Activated CD4-positive, alpha-beta T cell treated with anti-CD3 and anti-CD28 coated beads, Interleukin-2, amount 10 ng/mL, durations not matched to agents 7 days and 5 days (primary cell): ENCODE measurements at regions not wholly inside any gene's neighbourhood (a gene's known extent, or its start where the extent isn't known, plus 50 kb on each side); places are given as distances from the start of the nearest gene placed in this dataset.

Source experiments
- CTCF ChIA-PET: fragments of 350-600 bp; sonication (Branson Sonifier 250); formaldehyde crosslinking; loops from one replicate; lab custom pipeline; 2021; ENCODE audit warnings: antibody characterized with exemption; lab: Charles Lee
- POLR2A ChIA-PET: fragments of 350-600 bp; sonication (Branson Sonifier 250); formaldehyde crosslinking; loops from one replicate; lab custom pipeline; 2021; ENCODE audit warnings: antibody characterized with exemption; lab: Charles Lee
- DNase-seq: peaks from one replicate; pipeline ENCODE4 v3.0.0-alpha.2; 2020
- H3K27ac Mint-ChIP-seq: one replicate; pipeline ENCODE4 v1.8.0; 2021; ENCODE audit warnings: mild to moderate bottlenecking, moderate library complexity, mixed read lengths
- H3K27me3 Mint-ChIP-seq: one replicate; pipeline ENCODE4 v1.8.0; 2021; ENCODE audit warnings: mixed read lengths
- H3K36me3 Mint-ChIP-seq: one replicate; pipeline ENCODE4 v1.8.0; 2021; ENCODE audit warnings: low read depth, mixed read lengths
- H3K4me1 Mint-ChIP-seq: one replicate; pipeline ENCODE4 v1.8.0; 2021; ENCODE audit warnings: mixed read lengths
- H3K4me3 Mint-ChIP-seq: one replicate; pipeline ENCODE4 v1.8.0; 2021; ENCODE audit warnings: mild to moderate bottlenecking, moderate library complexity, mixed read lengths
- H3K9me3 Mint-ChIP-seq: one replicate; pipeline ENCODE4 v1.8.0; 2021; ENCODE audit warnings: mixed read lengths

DNA sequence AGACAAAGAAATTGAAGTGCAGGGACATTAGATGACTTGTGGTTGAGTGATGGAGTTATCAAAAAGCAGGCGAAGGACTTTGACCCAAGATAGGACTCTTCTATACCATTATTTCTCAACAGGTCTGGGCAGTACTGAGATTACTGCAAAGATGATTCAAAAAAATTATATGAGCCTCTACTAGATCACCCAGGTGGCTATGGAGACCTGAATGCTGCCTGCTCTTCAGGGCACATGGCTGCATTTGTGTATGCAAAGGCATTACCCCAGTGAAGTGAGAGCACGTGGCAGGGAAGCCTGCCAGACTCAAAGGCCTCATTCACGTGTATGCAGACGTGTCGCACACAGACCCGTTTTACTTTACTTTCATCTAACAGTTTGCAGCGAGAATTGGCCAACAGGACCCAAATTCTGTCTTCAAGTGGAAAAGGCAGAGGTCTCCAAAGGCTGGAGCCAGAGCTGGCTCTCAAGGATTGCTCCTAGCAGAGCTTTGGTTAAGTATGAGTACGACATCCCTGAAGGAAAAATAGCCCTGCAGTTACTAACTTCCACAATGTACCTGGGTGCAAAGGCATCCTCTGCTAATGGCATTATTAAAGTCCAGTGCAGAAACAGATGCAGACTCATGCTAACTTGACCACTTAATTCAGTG lies 113.8 kb upstream of the ARMC2 start:
- DNase-seq, result no peak
- POLR2A ChIA-PET, result no interaction called here
- Mint-ChIP-seq H3K4me3 (no peak overlapping the region), H3K36me3 (no peaks in the 10 kb centered on the region), H3K4me1 (no peaks in the 10 kb centered on the region), H3K27ac (no peak overlapping the region), H3K9me3 (no peaks in the 10 kb centered on the region), H3K27me3 (peaks cover 4% of the 10 kb centered on the region)
- CTCF ChIA-PET, result interaction anchor here (0.5 kb wide), 1 partner anchor 643 kb away, joined by 3 read pairs; no protein-coding TSS in a partner anchor

DNA sequence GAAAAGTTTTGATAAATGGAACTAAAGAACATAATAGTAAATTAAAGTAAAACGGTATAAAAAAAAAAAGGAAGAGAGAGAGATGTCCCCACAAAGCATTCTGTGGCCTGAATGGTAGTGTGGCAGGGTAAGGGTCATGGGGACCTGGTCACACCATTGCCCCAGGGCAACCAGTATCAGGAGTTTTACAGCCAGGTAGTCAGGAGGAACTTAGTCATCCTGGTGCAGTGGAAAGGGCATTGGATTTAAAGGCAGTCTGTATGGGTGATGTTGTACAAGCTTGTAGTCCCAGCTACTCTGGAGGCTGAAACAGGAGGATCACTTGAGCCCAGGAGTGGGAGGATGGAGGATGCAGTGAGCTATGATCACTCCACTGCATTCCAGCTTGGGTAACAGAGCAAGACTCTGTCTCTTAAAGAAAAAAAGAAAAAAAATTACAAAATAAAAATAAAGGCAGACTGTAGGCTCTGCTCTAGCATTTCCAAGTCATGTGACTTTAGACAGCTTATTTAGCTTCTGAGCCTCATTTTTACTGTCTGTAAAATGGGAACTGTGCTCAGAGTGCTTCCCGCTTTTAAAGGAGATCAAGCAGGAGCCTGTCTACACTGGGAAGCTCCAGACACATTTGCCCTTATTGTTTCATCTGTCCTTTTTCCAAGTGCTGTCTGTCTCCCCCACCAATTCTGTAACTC lies 112.8 kb upstream of the ARMC2 start:
- Mint-ChIP-seq H3K4me3 (no peak overlapping the region), H3K4me1 (no peaks in the 10 kb centered on the region), H3K36me3 (no peaks in the 10 kb centered on the region), H3K9me3 (no peaks in the 10 kb centered on the region), H3K27ac (no peak overlapping the region), H3K27me3 (peaks cover 6% of the 10 kb centered on the region)
- DNase-seq, result no peak
- POLR2A ChIA-PET, result no interaction called here
- CTCF ChIA-PET, result interaction anchor here (0.6 to 0.8 kb wide), 2 partner anchors 557 to 626 kb away, joined by 4 to 5 read pairs; no protein-coding TSS in a partner anchor

DNA sequence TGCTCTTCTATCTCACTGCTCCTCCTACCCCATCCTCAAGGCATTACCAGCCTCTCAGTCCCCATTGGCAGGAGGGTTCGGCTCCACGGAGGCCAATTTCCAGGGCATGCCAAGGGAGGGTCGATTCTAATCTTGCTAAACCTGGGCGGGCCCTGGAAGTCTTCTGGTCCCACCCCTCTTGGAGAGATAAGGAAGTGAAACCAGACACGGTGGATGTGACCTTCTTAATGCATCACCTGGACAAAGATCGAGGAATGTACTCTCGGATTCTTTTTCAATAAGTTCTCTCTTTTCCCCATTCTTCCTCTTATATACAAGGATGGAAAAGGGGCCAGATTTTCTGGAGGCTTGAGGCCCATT lies 112.2 kb upstream of the ARMC2 start:
- POLR2A ChIA-PET, result no interaction called here

DNA sequence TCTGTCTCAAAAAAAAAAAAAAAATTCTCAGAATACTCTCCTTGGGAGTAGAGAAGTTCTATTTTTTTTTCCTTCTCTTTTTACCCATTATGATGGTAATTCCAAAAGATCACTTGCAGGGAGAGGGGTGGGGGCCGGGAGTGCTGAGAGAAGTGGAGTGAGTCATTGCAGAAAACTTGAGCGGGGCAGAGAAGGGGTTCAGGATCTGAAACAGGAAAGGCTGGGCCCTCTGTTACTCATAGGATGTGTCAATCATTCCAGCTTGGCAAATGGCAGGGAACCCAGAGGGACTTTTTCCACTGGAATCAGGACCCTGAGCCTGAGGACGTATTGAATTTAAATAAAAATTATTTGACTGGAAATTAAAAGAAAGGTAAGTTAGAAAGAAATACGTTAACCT lies 111.4 kb upstream of the ARMC2 start:
- POLR2A ChIA-PET, result no interaction called here
- no peaks in the 10 kb centered on the region for H3K4me1 Mint-ChIP-seq
- peaks cover 7% of the 10 kb centered on the region for H3K27me3 Mint-ChIP-seq
- no peak for DNase-seq
- H3K27ac Mint-ChIP-seq, result no peak overlapping the region
- no peak overlapping the region for H3K4me3 Mint-ChIP-seq
- H3K9me3 Mint-ChIP-seq, result no peaks in the 10 kb centered on the region
- CTCF ChIA-PET, result no interaction called here
- no peaks in the 10 kb centered on the region for H3K36me3 Mint-ChIP-seq

More for the DNA sequence above, 112.2 kb upstream of the ARMC2 start:
- CTCF ChIA-PET, result interaction anchor here (0.8 kb wide), 1 partner anchor 556 kb away, joined by 4 read pairs; no protein-coding TSS in a partner anchor
- Mint-ChIP-seq H3K36me3 (no peaks in the 10 kb centered on the region), H3K4me1 (no peaks in the 10 kb centered on the region), H3K27me3 (peaks cover 6% of the 10 kb centered on the region), H3K4me3 (no peak overlapping the region), H3K27ac (no peak overlapping the region), H3K9me3 (no peaks in the 10 kb centered on the region)
- no peak for DNase-seq

DNA sequence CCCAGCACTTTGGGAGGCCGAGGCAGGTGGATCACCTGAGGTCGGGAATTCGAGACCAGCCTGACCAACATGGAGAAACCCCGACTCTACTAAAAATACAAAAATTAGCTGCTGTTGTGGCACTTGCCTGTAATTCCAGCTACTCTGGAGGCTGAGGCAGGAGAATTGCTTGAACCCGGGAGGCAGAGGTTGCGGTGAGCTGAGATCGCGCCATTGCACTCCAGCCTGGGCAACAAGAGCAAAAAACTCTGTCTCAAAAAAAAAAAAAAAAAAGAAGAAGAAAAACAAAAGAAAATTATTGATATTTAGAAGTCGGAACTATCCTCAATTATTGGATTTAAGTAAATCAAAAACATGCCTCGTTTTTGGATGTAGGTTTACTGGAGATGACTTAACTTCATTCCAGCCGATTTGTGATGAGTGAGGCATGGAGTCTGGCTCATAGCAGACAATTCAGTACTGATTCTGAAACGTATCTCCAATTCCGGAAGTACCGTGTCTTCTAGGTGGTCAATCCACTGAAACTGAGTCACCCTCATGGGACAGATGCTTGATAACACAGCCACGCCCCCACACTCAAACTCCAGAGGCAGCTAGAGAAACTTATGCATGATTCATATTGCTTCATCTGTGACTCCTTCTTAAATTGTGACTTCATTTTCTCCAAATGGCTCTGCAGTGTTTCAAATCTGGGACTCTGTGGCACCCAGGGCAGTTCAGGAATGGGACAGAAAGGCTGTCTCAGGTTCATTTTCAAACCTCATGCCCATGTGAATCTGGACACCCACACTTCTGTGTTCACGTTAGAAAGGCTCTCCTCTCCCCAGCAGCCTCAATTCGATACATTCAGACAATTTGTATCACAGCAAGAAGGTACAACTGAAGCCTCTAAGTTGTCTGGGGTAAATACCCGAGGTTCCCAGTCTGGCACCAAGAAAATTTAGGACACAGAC lies 110.4 kb upstream of the ARMC2 start:
- POLR2A ChIA-PET, result no interaction called here
- Mint-ChIP-seq H3K4me3 (no peak overlapping the region), H3K27ac (no peak overlapping the region)

DNA sequence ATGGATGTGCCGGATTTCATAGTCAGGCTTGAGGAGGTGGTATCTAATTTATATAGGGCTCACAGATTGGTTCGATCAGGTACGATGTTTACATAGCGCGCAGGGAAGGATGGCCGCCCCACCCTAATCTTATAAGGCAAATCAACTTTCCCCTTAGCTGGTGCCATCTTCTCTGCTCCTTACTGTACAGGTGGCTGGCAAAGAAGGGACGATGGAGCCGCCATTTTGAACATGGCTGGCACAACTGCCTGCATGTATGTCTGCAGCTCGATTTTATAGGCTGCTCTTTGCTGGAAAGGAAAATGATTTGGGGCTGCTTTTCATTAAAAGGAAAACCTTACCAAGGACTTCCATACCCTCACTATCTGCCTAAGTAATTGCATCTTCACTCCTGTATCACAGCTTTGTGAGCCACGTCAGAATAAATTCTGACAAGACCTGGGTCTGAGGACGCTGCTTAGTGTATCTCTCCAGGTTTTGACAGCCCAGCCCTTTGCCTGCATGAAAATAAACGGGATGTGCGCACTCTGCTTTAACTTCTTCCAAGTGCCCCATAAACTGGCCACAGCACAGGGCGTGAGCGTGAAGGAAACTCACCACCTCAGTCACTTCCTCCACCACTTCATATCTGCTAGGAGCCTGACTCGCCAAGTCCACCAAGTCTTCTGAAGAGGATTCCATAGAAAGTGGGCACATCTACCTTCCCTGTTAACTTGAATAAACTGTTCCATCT lies 109.4 kb upstream of the ARMC2 start:
- Mint-ChIP-seq H3K9me3 (no peaks in the 10 kb centered on the region), H3K4me1 (no peaks in the 10 kb centered on the region), H3K36me3 (no peaks in the 10 kb centered on the region), H3K4me3 (no peak overlapping the region), H3K27ac (no peak overlapping the region), H3K27me3 (peaks cover 8% of the 10 kb centered on the region)
- ChIA-PET POLR2A (no interaction called here), CTCF (interaction anchor here (1.2 kb wide), 1 partner anchor 18 kb away, joined by 3 read pairs; no protein-coding TSS in a partner anchor)
- DNase-seq, result no peak

More for the DNA sequence above, 110.4 kb upstream of the ARMC2 start:
- Mint-ChIP-seq H3K9me3 (no peaks in the 10 kb centered on the region), H3K27me3 (peaks cover 8% of the 10 kb centered on the region), H3K4me1 (no peaks in the 10 kb centered on the region), H3K36me3 (no peaks in the 10 kb centered on the region)
- DNase-seq, result no peak
- CTCF ChIA-PET, result interaction anchor here (1.2 kb wide), 1 partner anchor 17 kb away, joined by 3 read pairs; no protein-coding TSS in a partner anchor

DNA sequence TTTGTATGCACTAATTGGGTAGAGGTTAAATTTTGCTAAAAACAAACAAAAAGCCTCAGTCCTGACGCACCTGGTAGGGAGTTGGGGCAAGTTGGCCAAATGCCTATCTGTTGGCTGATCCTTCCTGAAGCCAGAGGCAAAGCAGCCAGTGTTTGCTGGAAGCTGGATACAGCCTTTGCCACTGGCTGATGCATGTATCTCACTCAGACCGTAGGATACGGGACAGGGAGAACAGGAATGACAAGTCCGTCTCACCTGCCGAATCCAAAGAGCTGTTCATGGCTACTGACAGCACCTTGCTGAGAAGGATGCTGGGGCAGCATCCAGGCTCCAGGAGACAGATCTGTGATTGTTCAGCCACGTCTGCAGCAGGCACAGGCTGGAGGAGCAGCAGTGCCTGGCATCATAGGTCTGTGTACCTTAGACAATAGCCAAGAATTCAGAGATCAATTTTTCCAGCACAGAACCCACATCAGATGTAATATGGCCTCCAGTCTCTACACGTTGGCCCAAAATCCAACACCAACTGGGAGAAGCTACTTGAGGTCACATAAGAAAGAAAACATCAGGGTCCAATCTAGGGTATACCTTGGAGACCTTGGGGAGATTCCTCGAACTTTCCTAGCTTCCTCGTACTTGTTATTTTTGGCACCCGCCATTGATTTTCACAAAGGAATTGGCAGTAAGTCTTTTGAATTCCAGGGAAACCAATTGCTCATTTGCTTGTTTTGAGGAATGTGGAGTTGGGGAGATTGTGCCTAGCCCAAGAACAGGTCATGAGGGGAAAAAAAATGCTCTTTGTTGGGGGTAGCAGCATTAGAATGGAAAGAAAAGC lies 108.5 kb upstream of the ARMC2 start:
- Mint-ChIP-seq H3K4me3 (no peak overlapping the region), H3K27me3 (peaks cover 15% of the 10 kb centered on the region), H3K27ac (no peak overlapping the region), H3K36me3 (no peaks in the 10 kb centered on the region), H3K9me3 (no peaks in the 10 kb centered on the region), H3K4me1 (no peaks in the 10 kb centered on the region)
- no peak for DNase-seq
- POLR2A ChIA-PET, result interaction anchor here (0.6 kb wide), 1 partner anchor 588 kb away, joined by 3 read pairs; no protein-coding TSS in a partner anchor
- CTCF ChIA-PET, result no interaction called here

DNA sequence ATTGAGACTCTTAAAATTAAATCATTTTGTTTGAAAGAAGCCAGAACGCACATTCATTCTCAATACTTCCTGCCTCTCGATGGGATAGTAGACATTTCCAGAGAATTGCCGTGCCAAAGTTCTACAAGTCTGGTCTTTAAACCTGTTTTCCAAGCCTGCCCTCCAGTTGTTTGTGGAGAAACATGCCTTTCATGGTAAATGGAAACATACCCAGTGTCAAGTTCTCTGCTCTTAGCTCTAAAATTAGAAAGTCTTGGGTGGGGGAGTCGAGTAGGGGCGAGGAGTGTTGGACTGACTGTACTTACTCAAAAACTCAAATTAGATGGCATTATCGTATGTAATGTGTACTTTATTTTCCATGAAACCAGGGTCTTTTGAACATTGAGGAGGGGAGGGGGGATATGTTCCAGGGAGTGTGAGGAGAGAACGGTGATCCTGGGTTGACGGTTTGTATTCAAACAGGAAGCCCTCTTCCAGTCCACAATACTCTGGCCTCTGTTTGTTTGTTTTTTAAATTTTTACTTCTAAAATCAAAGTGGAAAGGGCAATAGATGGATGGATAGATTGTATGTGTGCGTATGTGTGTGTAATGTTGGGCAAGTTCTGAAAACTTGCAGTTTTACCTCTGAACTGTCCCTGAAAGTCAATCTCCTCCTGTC lies 106.8 kb upstream of the ARMC2 start:
- H3K4me1 Mint-ChIP-seq, result no peaks in the 10 kb centered on the region
- no peak overlapping the region for H3K4me3 Mint-ChIP-seq
- peaks cover 17% of the 10 kb centered on the region for H3K27me3 Mint-ChIP-seq
- H3K27ac Mint-ChIP-seq, result no peak overlapping the region
- POLR2A ChIA-PET, result no interaction called here
- no peak for DNase-seq
- H3K9me3 Mint-ChIP-seq, result no peaks in the 10 kb centered on the region
- CTCF ChIA-PET, result no interaction called here
- no peaks in the 10 kb centered on the region for H3K36me3 Mint-ChIP-seq

DNA sequence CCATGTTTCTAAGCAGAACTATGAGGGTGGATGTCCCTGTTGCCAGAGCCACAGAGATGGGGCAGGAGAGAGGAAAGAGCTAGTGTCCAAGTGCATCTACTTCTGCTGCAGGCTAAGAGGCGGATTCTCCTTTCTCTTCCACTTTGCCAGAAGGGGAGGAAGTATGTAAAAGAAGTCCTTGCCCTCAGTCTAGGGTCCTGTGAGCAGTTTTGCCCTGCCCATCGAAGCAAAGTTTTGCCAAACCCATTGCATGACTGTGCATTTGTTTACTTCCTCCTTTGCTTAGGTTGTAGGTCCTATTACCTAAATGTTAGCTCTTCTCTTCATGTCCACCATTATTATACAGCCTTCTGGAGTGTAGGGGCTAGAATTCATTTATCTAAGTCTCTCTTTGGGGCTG lies 106.2 kb upstream of the ARMC2 start:
- no peaks in the 10 kb centered on the region for H3K36me3 Mint-ChIP-seq
- CTCF ChIA-PET, result no interaction called here
- no peak overlapping the region for H3K4me3 Mint-ChIP-seq

DNA sequence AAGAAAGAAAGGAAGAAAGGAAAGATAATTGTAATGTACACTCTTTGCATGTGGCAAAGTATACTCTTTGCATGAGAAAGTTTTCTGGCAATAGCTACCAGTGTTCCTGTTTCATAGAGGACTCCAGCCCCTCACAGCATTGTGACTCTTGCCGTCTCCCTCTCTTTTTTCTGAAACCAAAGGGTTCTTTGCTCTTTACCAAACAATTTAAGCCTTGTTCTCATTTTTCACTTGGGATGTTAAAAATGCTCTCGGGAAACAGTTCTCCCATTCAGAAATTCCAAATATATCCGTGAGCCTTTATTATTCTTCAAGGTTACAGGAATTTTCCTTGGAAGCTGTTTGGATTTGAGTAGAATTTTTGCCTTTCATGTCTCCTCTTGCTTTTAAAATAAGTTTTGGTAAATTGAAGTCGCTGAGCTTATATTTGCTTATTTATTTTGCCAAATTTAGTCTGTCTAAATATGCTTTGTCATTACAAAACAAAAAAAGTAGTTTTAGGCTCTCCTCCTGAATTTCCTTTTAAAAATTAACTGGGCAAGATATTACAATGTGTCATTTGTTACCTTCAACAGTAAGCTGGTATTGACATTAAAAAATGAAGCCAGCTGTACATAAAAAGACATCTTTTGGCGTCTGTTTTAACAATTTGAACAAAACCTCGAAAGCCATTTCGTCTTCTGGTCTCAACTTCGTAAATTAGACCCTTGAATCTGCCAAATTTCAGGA lies 103.8 kb upstream of the ARMC2 start:
- no peaks in the 10 kb centered on the region for H3K4me1 Mint-ChIP-seq
- H3K27me3 Mint-ChIP-seq, result peaks cover 30% of the 10 kb centered on the region
- no peaks in the 10 kb centered on the region for H3K36me3 Mint-ChIP-seq
- H3K9me3 Mint-ChIP-seq, result no peaks in the 10 kb centered on the region
- DNase-seq, result no peak
- ChIA-PET POLR2A (no interaction called here), CTCF (interaction anchor here (0.7 kb wide), 1 partner anchor 11 kb away, joined by 4 read pairs; no protein-coding TSS in a partner anchor)
- H3K4me3 Mint-ChIP-seq, result no peak overlapping the region
- no peak overlapping the region for H3K27ac Mint-ChIP-seq

More for the DNA sequence above, 106.2 kb upstream of the ARMC2 start:
- Mint-ChIP-seq H3K9me3 (no peaks in the 10 kb centered on the region), H3K27ac (no peak overlapping the region), H3K4me1 (no peaks in the 10 kb centered on the region), H3K27me3 (peaks cover 20% of the 10 kb centered on the region)
- POLR2A ChIA-PET, result no interaction called here
- DNase-seq, result no peak

DNA sequence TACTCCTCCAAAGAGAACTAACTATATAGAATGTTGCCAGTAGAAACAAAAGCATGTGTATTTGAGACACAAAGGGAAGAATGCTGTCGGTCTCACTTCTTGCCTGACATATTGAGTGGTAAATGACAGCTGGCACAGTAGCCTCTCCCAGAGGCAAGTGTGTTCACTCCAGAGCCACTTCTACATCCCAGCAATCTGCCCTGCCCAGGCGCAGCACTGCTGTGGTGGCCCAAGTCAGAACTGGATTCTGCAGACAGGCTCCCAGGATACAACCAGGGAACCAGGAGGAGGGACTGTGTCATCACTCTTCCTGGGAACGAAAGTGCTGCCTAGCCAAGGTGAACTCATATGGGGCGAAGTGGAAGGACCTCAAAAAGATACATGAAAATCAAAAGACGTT lies 103.2 kb upstream of the ARMC2 start:
- H3K9me3 Mint-ChIP-seq, result no peaks in the 10 kb centered on the region
- H3K27ac Mint-ChIP-seq, result no peak overlapping the region
- no peaks in the 10 kb centered on the region for H3K36me3 Mint-ChIP-seq
- peaks cover 34% of the 10 kb centered on the region for H3K27me3 Mint-ChIP-seq
- no peak for DNase-seq
- CTCF ChIA-PET, result interaction anchor here (0.6 kb wide), 1 partner anchor 436 kb away, joined by 3 read pairs; no protein-coding TSS in a partner anchor
- POLR2A ChIA-PET, result no interaction called here
- no peaks in the 10 kb centered on the region for H3K4me1 Mint-ChIP-seq
- no peak overlapping the region for H3K4me3 Mint-ChIP-seq
